ENCODE measurements at regions not wholly inside any gene's neighbourhood (a gene's known extent, or its start where the extent isn't known, plus 50 kb on each side); places are given as distances from the start of the nearest gene placed in this dataset.

GRCh38 chr18:28855524-28855923, 678.6 kb upstream of the CDH2 start:
- no peak overlapping the region for H3K4me2 ChIP-seq (ENCODE audit: low read length)
- TF ChIP-seq CTCF (IDR thresholded peaks at IDR 0.05; ENCODE audit: low read depth, low read length, poor library complexity, severe bottlenecking) (no peak), EZH2phosphoT487 (IDR thresholded peaks at IDR 0.05; ENCODE audit: borderline replicate concordance, low read length) (no peak)
- H3K27ac ChIP-seq (ENCODE audit: low read depth, low read length): no peak overlapping the region

GRCh38 chr18:28854964-28855363, 678.0 kb upstream of the CDH2 start:
- TF ChIP-seq EZH2phosphoT487 (IDR thresholded peaks at IDR 0.05; ENCODE audit: borderline replicate concordance, low read length) (no peak), CTCF (IDR thresholded peaks at IDR 0.05; ENCODE audit: low read depth, low read length, poor library complexity, severe bottlenecking) (no peak)
- no peaks in the 10 kb centered on the region for H3K36me3 ChIP-seq (ENCODE audit: control insufficient read depth, low read length)

More at GRCh38 chr18:28855524-28855923, 678.6 kb upstream of the CDH2 start:
- H3K36me3 ChIP-seq (ENCODE audit: control insufficient read depth, low read length): no peaks in the 10 kb centered on the region
- no peaks in the 10 kb centered on the region for H3F3A ChIP-seq (ENCODE audit: control insufficient read depth, insufficient read depth)
- H3K9me3 ChIP-seq (ENCODE audit: control insufficient read depth, insufficient read depth, low read length): no peaks in the 10 kb centered on the region
- no peak overlapping the region for H3K4me3 ChIP-seq (ENCODE audit: low read length)
- no peaks in the 10 kb centered on the region for H3K79me2 ChIP-seq (ENCODE audit: control insufficient read depth, low read length)
- no peaks in the 10 kb centered on the region for H3K4me1 ChIP-seq (ENCODE audit: control insufficient read depth, low read length)
- no peaks in the 10 kb centered on the region for H3K9me2 ChIP-seq (replicated peaks; ENCODE audit: control insufficient read depth, low read length)
- H3K27me3 ChIP-seq (ENCODE audit: control insufficient read depth, low read length): no peaks in the 10 kb centered on the region
- no peaks in the 10 kb centered on the region for H4K20me1 ChIP-seq (ENCODE audit: control insufficient read depth, insufficient read depth, low read depth, low read length)

GRCh38 chr18:28846958-28847357, 670.0 kb upstream of the CDH2 start:
- Histone ChIP-seq H3K4me3 (ENCODE audit: low read length) (no peak overlapping the region), H3K9me3 (ENCODE audit: control insufficient read depth, insufficient read depth, low read length) (no peaks in the 10 kb centered on the region), H3K79me2 (ENCODE audit: control insufficient read depth, low read length) (no peaks in the 10 kb centered on the region), H3K27me3 (ENCODE audit: control insufficient read depth, low read length) (no peaks in the 10 kb centered on the region), H3K4me1 (ENCODE audit: control insufficient read depth, low read length) (no peaks in the 10 kb centered on the region), H3F3A (ENCODE audit: control insufficient read depth, insufficient read depth) (no peaks in the 10 kb centered on the region), H4K20me1 (ENCODE audit: control insufficient read depth, insufficient read depth, low read depth, low read length) (no peaks in the 10 kb centered on the region), H3K9me2 (replicated peaks; ENCODE audit: control insufficient read depth, low read length) (no peaks in the 10 kb centered on the region), H3K4me2 (ENCODE audit: low read length) (no peak overlapping the region), H3K27ac (ENCODE audit: low read depth, low read length) (no peak overlapping the region), H3K36me3 (ENCODE audit: control insufficient read depth, low read length) (no peaks in the 10 kb centered on the region)
- TF ChIP-seq EZH2phosphoT487 (IDR thresholded peaks at IDR 0.05; ENCODE audit: borderline replicate concordance, low read length) (no peak), CTCF (IDR thresholded peaks at IDR 0.05; ENCODE audit: low read depth, low read length, poor library complexity, severe bottlenecking) (no peak)

More at GRCh38 chr18:28854964-28855363, 678.0 kb upstream of the CDH2 start:
- Histone ChIP-seq H3F3A (ENCODE audit: control insufficient read depth, insufficient read depth) (no peaks in the 10 kb centered on the region), H3K9me2 (replicated peaks; ENCODE audit: control insufficient read depth, low read length) (no peaks in the 10 kb centered on the region), H3K4me1 (ENCODE audit: control insufficient read depth, low read length) (no peaks in the 10 kb centered on the region), H3K27me3 (ENCODE audit: control insufficient read depth, low read length) (no peaks in the 10 kb centered on the region), H3K9me3 (ENCODE audit: control insufficient read depth, insufficient read depth, low read length) (no peaks in the 10 kb centered on the region), H3K27ac (ENCODE audit: low read depth, low read length) (no peak overlapping the region), H3K4me3 (ENCODE audit: low read length) (no peak overlapping the region), H3K79me2 (ENCODE audit: control insufficient read depth, low read length) (no peaks in the 10 kb centered on the region), H3K4me2 (ENCODE audit: low read length) (no peak overlapping the region), H4K20me1 (ENCODE audit: control insufficient read depth, insufficient read depth, low read depth, low read length) (no peaks in the 10 kb centered on the region)

Measured in DOHH2 (cell line).